Pancreas (tissue), 10 donors: ENCODE measurements at regions not wholly inside any gene's neighbourhood (a gene's known extent, or its start where the extent isn't known, plus 50 kb on each side); places are given as distances from the start of the nearest gene placed in this dataset.
"Not testable (repeated sequence)": the region's sequence is repeated elsewhere in the genome, so short reads cannot be mapped to it uniquely, and the experiment has no call there.

Source experiments
- ATAC-seq, 4 donors: fragments of 200-7000 bp; cut with Tn5 transposase; one replicate each; pipeline versions ENCODE4 v1.8.0 to v1.9.1; 2020; ENCODE audit warnings: mild to moderate bottlenecking in 4 of 4, moderate library complexity in 4 of 4
- DNase-seq, 6 donors: peaks; one replicate each; pipeline ENCODE4 v3.0.0-alpha.2; 2020
- FAIRE-seq: peaks from 2 replicates; lab custom pipeline; 2012; peaks lifted over from hg19 to GRCh38; lab: Jason Lieb, UNC
- H3K27ac ChIP-seq, 4 donors: fragments of 200-600 bp; sonication (generic); 1 replicate in 3 of 4; 2 replicates in 1 of 4; pipeline versions ENCODE4 v1.5.0 to v1.8.0; 2020
- H3K27me3 ChIP-seq, 4 donors: fragments of 200-600 bp; one replicate each; pipeline ENCODE4 v1.8.0; 2021
- H3K36me3 ChIP-seq, 3 donors: fragments of 200-600 bp; sonication (generic) in 1 of 3; one replicate each; pipeline versions ENCODE4 v1.5.0 to v1.8.0; 2020 to 2021
- H3K4me1 ChIP-seq, 3 donors: fragments of 200-600 bp; one replicate each; pipeline ENCODE4 v1.8.0; 2021
- H3K4me3 ChIP-seq, 4 donors: fragments of 200-600 bp; sonication (generic) in 2 of 4; one replicate each; pipeline versions ENCODE4 v1.5.0 to v1.8.0; 2020 to 2021
- H3K9me3 ChIP-seq, 4 donors: fragments of 200-600 bp; one replicate each; pipeline ENCODE4 v1.8.0; 2021
- WGBS, 2 donors: extraction: QIAGEN DNeasy Blood & Tissue Kit; methylation state at CpG; one replicate each; pipeline ENCODE4 v1.1.7; 2013; 5-methylcytosine and 5-hydroxymethylcytosine counted together
- intact Hi-C, 3 donors: fragments of 100-400 bp; cut with DNase I; formaldehyde crosslinking; loops; one replicate each; pipeline versions ENCODE4 v1.11.1 to v1.14.2; 2022
- TF ChIP-seq, protein P1 (sequence below), 4 donors: fragments of 200-600 bp; sonication (generic) in 3 of 4; IDR thresholded peaks; one replicate each; pipeline versions ENCODE4 v1.5.0 to v1.8.0; 2021; ENCODE audit warnings: antibody characterized with exemption in 4 of 4
- donor health status: healthy with polysubstance abuse.
- donor health status: DM: no; HTN: no; CAD: no; lungs with moderate emphysema.
- donor health status: DM: no; HTN: no; CAD: no.
- donor health status: control.
- donor health status: control.
- donor health status: Bipolar disorder and iron deficiency.
- donor health status: DM: yes; HTN: yes; CAD: no.
- donor health status: DM: no; HTN: no; CAD: no.
- donor health status: DM: no; HTN: no; CAD: no.
- donor health status: DM: yes; HTN: yes; CAD: no.

DNA sequence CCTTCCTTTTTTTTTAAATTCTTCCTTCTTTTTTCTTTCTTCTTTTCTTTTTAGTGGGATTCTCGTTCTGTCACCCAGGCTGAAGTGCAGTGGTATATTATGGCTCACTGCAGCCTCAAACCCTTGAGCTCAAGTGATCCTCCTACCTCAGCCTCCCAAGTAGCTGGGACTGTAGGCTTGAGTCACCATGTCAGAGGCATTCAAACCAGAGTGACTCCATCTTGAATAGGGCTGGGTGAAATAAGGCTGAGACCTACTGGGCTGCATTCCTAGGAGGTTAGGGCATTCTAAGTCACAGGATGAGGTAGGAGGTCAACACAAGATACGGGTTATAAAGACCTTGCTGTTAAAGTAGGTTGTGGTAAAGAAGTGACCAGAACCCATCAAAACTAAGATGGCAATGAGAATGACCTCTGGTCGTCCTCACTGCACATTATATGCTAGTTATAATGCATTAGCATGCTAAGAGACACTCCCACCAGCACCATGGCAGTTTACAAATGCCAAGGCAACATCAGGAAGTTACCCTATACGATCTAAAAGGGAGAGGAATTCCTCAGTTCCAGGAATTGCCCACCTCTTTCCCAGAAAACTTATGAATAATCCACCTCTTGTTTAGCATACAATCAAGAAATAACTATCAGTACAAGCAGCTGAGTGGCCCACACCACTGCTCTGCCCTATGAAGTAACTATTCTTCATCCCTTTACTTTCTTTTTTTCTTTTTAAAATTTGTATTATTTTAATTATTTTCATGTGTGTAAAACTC is 99.0 kb upstream of the ITGB1 start:
- no peaks in the 10 kb centered on the region for H3K27me3 ChIP-seq
- H3K4me3 ChIP-seq, result no peak overlapping the region
- H3K9me3 ChIP-seq, result no peaks in the 10 kb centered on the region
- H3K4me1 ChIP-seq, result peaks cover 0 to 6% (median 0%) of the 10 kb centered on the region in 3 donors
- intact Hi-C loops, result no loop called here
- 71 to 78% methylated on average over 4 of the region's 4 CpGs for WGBS, 2 donors
- H3K36me3 ChIP-seq, result no peaks in the 10 kb centered on the region
- H3K27ac ChIP-seq, result no peak overlapping the region
- TF ChIP-seq, protein P1, sequence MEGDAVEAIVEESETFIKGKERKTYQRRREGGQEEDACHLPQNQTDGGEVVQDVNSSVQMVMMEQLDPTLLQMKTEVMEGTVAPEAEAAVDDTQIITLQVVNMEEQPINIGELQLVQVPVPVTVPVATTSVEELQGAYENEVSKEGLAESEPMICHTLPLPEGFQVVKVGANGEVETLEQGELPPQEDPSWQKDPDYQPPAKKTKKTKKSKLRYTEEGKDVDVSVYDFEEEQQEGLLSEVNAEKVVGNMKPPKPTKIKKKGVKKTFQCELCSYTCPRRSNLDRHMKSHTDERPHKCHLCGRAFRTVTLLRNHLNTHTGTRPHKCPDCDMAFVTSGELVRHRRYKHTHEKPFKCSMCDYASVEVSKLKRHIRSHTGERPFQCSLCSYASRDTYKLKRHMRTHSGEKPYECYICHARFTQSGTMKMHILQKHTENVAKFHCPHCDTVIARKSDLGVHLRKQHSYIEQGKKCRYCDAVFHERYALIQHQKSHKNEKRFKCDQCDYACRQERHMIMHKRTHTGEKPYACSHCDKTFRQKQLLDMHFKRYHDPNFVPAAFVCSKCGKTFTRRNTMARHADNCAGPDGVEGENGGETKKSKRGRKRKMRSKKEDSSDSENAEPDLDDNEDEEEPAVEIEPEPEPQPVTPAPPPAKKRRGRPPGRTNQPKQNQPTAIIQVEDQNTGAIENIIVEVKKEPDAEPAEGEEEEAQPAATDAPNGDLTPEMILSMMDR (IDR thresholded peaks at IDR 0.05), result no peak
- no peak for DNase-seq
- no peak for FAIRE-seq
- ATAC-seq, result no peak

DNA sequence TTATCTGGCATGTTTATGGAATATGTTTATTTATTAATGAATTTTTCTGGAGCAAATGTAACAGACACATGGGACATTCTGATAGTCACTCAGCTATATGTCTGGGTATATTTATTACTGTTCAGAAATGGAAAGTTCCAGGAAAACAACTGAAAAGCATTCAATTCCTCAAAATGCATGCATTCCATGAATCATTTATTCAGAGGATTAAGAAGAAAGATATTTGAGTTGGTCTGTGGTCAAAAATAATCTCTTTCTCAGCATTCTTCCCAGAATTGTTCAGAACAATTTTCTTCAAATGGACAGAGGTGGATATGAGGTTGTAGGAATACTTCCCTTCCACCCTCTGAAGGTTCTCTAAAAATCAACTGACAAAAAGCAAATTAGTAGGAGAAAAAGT is 97.6 kb upstream of the ITGB1 start:
- FAIRE-seq, result no peak

DNA sequence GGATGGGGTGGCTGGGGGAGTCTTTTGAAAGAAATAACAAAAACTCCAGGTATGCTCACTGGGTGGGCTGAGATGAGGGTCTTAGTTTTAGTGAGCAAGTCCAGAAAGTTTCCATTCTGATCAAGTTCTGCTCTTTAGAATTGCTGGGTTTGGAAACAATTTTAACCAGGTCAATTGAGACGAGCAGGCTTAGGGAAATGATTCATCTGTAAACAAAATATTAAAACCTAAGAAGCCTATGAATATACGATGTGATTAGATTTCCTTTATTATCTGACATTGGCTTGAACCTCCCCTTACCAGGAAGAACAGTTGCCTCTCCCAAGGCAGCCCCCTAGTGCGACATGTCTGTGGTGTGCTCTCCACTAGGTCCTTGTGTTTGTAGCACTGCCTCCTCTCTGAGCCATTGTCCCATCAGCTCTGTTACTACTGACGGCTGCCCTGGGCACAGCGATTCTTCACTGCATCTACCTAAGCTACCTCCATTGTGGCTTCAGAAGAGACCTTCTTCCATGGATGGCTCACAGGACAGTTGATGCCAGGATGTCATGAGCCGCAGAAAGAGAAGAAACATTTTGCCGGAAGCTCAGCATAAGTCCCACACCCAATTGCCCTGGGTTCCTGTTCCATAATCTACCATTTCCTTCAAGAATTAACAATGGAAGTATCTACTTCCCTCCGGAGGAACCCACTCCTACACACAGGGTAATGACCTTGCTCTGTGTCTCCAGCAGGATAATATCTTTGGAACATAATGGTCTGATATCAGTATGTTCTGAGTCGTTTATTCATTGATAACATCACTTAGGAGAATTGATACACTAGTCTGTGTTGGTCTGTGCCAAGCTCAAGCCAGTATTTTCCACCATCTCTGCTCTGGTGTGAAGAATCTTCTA is 95.1 kb upstream of the ITGB1 start:
- 75 to 76% methylated on average over 9 of the region's 9 CpGs for WGBS, 2 donors
- no peak for DNase-seq
- ATAC-seq, result no peak
- Histone ChIP-seq H3K4me1 (peaks cover 0 to 7% (median 0%) of the 10 kb centered on the region in 3 donors), H3K27me3 (no peaks in the 10 kb centered on the region), H3K9me3 (no peaks in the 10 kb centered on the region), H3K27ac (peak overlapping the region in 1 of 4 donors; percentile 28), H3K4me3 (no peak overlapping the region), H3K36me3 (no peaks in the 10 kb centered on the region)
- TF ChIP-seq, protein P1 (IDR thresholded peaks at IDR 0.05), result no peak
- no peak for FAIRE-seq
- intact Hi-C loops, result no loop called here

More for the DNA sequence above, 97.6 kb upstream of the ITGB1 start:
- Histone ChIP-seq H3K27ac (no peak overlapping the region), H3K36me3 (no peaks in the 10 kb centered on the region), H3K4me3 (no peak overlapping the region), H3K4me1 (peaks cover 0 to 7% (median 0%) of the 10 kb centered on the region in 3 donors), H3K27me3 (no peaks in the 10 kb centered on the region), H3K9me3 (no peaks in the 10 kb centered on the region)
- DNase-seq, result no peak
- intact Hi-C loops, result no loop called here
- no peak for ATAC-seq
- TF ChIP-seq, protein P1 (IDR thresholded peaks at IDR 0.05), result no peak

DNA sequence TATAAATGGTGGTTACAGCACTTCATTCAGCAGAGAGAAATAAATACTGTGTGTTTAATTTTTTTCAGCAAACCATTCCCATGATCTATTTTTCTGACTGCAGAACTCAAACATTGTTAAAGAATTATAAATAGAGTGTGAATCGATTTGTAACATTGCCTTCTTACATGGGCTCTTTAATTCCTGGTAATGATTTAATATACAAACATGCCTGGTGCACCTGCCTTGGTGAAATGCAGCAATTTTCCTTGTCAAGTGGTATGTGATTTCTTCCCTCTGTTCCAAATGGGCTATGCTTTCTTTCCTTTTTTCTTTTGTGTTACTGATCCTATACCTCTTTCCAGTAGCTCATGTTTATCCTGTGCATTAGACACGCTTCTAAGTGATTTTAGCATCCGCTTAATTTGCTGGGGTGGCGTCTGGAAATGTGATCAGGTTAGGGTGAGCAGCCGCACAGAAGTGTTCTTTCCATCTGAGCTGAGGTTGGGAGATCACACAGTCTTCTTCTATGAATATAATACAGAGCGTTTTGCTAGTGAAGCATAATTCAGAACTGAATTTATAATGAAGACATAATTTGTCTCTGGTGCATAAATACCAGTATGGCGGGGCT is 94.3 kb upstream of the ITGB1 start:
- peak overlapping the region in 1 of 4 donors; percentile 28 for H3K27ac ChIP-seq
- FAIRE-seq (no peak), DNase-seq (no peak), ATAC-seq (no peak)
- peaks cover 0 to 7% (median 0%) of the 10 kb centered on the region in 3 donors for H3K4me1 ChIP-seq
- intact Hi-C loops, result no loop called here
- no peaks in the 10 kb centered on the region for H3K27me3 ChIP-seq
- no peaks in the 10 kb centered on the region for H3K36me3 ChIP-seq
- no peak overlapping the region for H3K4me3 ChIP-seq
- no peaks in the 10 kb centered on the region for H3K9me3 ChIP-seq
- TF ChIP-seq, protein P1 (IDR thresholded peaks at IDR 0.05), result no peak
- WGBS, 2 donors, result 77 to 79% methylated on average over 7 of the region's 7 CpGs

DNA sequence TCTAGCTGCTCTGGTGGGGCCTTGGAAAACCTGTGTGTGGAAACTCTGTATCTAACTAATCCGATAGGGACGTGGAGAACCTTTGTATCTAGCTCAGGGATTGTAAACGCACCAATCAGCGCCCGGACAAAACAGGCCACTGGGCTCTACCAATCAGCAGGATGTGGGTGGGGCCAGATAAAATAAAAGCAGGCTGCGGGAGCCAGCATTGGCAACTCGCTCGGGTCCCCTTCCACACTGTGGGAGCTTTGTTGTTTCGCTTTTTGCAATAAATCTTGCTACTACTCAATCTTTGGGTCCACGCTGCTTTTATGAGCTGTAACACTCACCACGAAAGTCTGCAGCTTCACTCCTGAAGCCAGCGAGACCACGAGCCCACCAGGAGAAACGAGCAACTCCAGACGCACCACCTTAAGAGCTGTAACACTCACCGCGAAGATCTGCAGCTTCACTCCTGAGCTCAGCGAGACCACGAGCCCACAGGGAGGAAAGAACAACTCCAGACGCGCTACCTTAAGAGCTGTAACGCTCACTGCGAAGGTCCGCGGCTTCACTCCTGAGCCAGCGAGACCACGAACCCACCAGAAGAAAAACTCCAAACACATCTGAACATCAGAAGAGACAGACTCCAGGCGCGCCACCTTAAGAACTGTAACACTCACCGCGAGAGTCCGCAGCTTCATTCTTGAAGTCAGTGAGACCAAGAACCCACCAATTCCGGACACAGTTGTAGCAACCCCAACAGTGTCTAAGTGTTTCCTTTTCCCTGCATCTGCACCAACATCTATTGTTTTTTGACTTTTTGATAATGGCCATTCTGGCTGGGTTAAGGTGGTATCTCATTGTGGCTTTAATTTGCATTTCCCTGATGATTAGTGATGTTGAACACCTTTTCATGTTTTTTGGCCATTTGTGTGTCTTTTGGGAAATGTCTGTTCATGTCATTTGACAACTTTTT is 92.2 kb upstream of the ITGB1 start:
- intact Hi-C loops, FAIRE-seq, H3K36me3 ChIP-seq, H3K27me3 ChIP-seq, ATAC-seq, DNase-seq, H3K4me1 ChIP-seq, H3K9me3 ChIP-seq, H3K27ac ChIP-seq, H3K4me3 ChIP-seq: not testable (repeated sequence)
- 92 to 96% methylated on average over 33 of the region's 33 CpGs for WGBS, 2 donors
